OCI-LY7 (cell line): ENCODE measurements at regions not wholly inside any gene's neighbourhood (a gene's known extent, or its start where the extent isn't known, plus 50 kb on each side); places are given as distances from the start of the nearest gene placed in this dataset.

ENCODE experiments used
- EZH2phosphoT487 ChIP-seq: fragments of 200-600 bp; sonication (generic); IDR thresholded peaks from 2 replicates; pipeline ENCODE4 v1.6.1; 2018; ENCODE audit warnings: low read depth, borderline replicate concordance, mild to moderate bottlenecking, mixed run types, antibody characterized with exemption, low read length, moderate library complexity, mixed read lengths
- TF ChIP-seq, protein P1 (sequence below): fragments of 200-600 bp; sonication (generic); conservative IDR thresholded peaks from 2 replicates; pipeline ENCODE4 v1.5.1; 2014; ENCODE audit warnings: mild to moderate bottlenecking, antibody characterized with exemption, low read length, moderate library complexity, mixed read lengths

DNA sequence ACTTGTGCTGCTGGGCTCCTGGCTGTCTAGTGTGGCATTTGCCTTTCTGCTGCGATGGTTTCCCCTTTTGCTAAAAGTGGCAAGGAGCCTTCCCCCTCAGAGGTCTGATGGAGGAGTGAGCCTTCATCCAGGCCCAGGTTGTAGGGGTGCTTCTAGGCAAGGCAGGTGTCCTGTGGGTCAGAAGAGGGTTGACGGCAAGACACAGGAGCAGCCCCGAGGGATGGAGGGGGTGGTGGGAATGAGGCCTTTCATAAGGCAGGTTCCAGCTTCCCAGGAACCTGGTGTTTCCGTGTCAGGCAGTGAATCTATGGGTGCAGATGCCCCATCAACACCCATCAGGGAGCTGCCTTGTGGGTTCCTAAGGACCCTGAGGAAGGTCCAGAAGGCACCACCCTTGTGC lies 63.0 kb upstream of the TAMM41 start:
- TF ChIP-seq, protein P1, sequence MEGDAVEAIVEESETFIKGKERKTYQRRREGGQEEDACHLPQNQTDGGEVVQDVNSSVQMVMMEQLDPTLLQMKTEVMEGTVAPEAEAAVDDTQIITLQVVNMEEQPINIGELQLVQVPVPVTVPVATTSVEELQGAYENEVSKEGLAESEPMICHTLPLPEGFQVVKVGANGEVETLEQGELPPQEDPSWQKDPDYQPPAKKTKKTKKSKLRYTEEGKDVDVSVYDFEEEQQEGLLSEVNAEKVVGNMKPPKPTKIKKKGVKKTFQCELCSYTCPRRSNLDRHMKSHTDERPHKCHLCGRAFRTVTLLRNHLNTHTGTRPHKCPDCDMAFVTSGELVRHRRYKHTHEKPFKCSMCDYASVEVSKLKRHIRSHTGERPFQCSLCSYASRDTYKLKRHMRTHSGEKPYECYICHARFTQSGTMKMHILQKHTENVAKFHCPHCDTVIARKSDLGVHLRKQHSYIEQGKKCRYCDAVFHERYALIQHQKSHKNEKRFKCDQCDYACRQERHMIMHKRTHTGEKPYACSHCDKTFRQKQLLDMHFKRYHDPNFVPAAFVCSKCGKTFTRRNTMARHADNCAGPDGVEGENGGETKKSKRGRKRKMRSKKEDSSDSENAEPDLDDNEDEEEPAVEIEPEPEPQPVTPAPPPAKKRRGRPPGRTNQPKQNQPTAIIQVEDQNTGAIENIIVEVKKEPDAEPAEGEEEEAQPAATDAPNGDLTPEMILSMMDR = no peak
- TF ChIP-seq EZH2phosphoT487 = no peak
